Neural progenitor cell (in vitro differentiated cells): ENCODE measurements at regions not wholly inside any gene's neighbourhood (a gene's known extent, or its start where the extent isn't known, plus 50 kb on each side); places are given as distances from the start of the nearest gene placed in this dataset.

Source experiments
- DNase-seq: peaks from one replicate; pipeline ENCODE4 v3.0.0-alpha.2; 2016; ENCODE audit warnings: low spot score
- H2AFZ ChIP-seq: fragments of 200-600 bp; sonication (generic); replicated peaks from 2 replicates; pipeline ENCODE4 v1.6.1; 2016; ENCODE audit warnings: antibody characterized with exemption
- H3F3A ChIP-seq: fragments of 200-600 bp; sonication (generic); 2 replicates; pipeline ENCODE4 v1.6.1; 2016; ENCODE audit warnings: antibody characterized with exemption, low read depth
- H3K27ac ChIP-seq: fragments of 200-600 bp; sonication (generic); 2 replicates; pipeline ENCODE4 v1.5.1; 2016; ENCODE audit warnings: mild to moderate bottlenecking
- H3K27me3 ChIP-seq: fragments of 200-600 bp; sonication (generic); 2 replicates; pipeline ENCODE4 v1.6.1; 2016; ENCODE audit warnings: mild to moderate bottlenecking, moderate library complexity
- H3K36me3 ChIP-seq: fragments of 200-600 bp; sonication (generic); 2 replicates; pipeline ENCODE4 v1.5.1; 2016
- H3K4me1 ChIP-seq: fragments of 200-600 bp; sonication (generic); 2 replicates; pipeline ENCODE4 v1.6.1; 2016; ENCODE audit warnings: mixed run types
- H3K4me2 ChIP-seq: fragments of 200-600 bp; sonication (generic); 2 replicates; pipeline ENCODE4 v1.6.1; 2016
- H3K4me3 ChIP-seq: fragments of 200-600 bp; sonication (generic); 2 replicates; pipeline ENCODE4 v1.5.1; 2016
- H3K79me2 ChIP-seq: fragments of 200-600 bp; sonication (generic); 2 replicates; pipeline ENCODE4 v1.6.1; 2016; ENCODE audit warnings: low read depth
- H3K9ac ChIP-seq: fragments of 200-600 bp; sonication (generic); 2 replicates; pipeline ENCODE4 v1.6.1; 2016
- H3K9me3 ChIP-seq: fragments of 200-600 bp; sonication (generic); 2 replicates; pipeline ENCODE4 v1.5.1; 2016; ENCODE audit warnings: low read depth
- H4K20me1 ChIP-seq: fragments of 200-600 bp; sonication (generic); 2 replicates; pipeline ENCODE4 v1.6.1; 2016; ENCODE audit warnings: low read depth
- H3K27ac Mint-ChIP-seq: 3 replicates; pipeline ENCODE4 v1.8.0; 2021; ENCODE audit warnings: mixed read lengths
- H3K27me3 Mint-ChIP-seq: 2 replicates; pipeline ENCODE4 v1.8.0; 2022; ENCODE audit warnings: low read depth, mild to moderate bottlenecking, inconsistent platforms, moderate library complexity, mixed read lengths; ENCODE audit not compliant: insufficient read depth
- H3K36me3 Mint-ChIP-seq: 3 replicates; pipeline ENCODE4 v1.8.0; 2021; ENCODE audit warnings: mixed read lengths
- H3K4me1 Mint-ChIP-seq: 3 replicates; pipeline ENCODE4 v1.8.0; 2021; ENCODE audit warnings: mixed read lengths
- H3K4me3 Mint-ChIP-seq: 3 replicates; pipeline ENCODE4 v1.8.0; 2021; ENCODE audit warnings: mild to moderate bottlenecking, moderate library complexity, mixed read lengths
- H3K9me3 Mint-ChIP-seq: 3 replicates; pipeline ENCODE4 v1.8.0; 2020; ENCODE audit warnings: mixed read lengths
- EZH2 ChIP-seq: fragments of 200-600 bp; sonication (generic); IDR thresholded peaks from 2 replicates; pipeline ENCODE4 v1.6.1; 2017; ENCODE audit warnings: antibody characterized with exemption, mild to moderate bottlenecking, moderate library complexity
- EZH2phosphoT487 ChIP-seq: fragments of 200-600 bp; sonication (generic); IDR thresholded peaks from 2 replicates; pipeline ENCODE4 v1.6.1; 2017; ENCODE audit warnings: antibody characterized with exemption
- TF ChIP-seq, protein P1 (sequence below): fragments of 200-600 bp; sonication (generic); IDR thresholded peaks from 2 replicates; pipeline ENCODE4 v1.5.1; 2017; ENCODE audit warnings: antibody characterized with exemption, mild to moderate bottlenecking

DNA sequence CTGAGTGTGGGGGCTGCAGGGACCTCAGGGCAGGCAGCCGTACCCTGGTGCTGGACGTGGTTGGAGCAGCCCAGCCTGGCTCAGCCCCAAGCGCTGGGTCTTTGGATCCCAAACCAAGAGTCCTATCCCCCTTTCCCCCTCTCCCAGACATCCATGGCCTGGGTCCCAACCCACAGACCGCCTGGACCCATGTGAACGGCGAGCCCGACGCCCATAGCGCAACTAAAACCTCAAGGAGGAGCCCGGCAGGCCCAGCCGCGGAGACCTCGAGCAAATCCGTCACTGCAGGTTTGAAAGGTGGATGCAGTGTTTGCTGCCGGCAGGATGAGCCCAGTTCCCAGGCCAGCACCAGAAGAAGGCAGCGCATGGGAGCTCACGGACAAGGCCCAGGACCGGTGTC is 337.0 kb downstream of the BRD1 start:
- H3K9ac ChIP-seq, result no peak overlapping the region
- Mint-ChIP-seq H3K27me3 (peaks cover 3% of the 10 kb centered on the region), H3K27ac (no peak overlapping the region), H3K4me1 (peaks cover 6% of the 10 kb centered on the region), H3K36me3 (no peaks in the 10 kb centered on the region), H3K9me3 (no peaks in the 10 kb centered on the region), H3K4me3 (no peak overlapping the region)
- no peaks in the 10 kb centered on the region for H3K4me1 ChIP-seq
- no peaks in the 10 kb centered on the region for H4K20me1 ChIP-seq
- H2AFZ ChIP-seq, result no peak overlapping the region
- no peaks in the 10 kb centered on the region for H3K79me2 ChIP-seq
- no peak overlapping the region for H3K27ac ChIP-seq
- H3K9me3 ChIP-seq, result no peaks in the 10 kb centered on the region
- no peaks in the 10 kb centered on the region for H3K27me3 ChIP-seq
- no peak overlapping the region for H3K4me3 ChIP-seq
- no peaks in the 10 kb centered on the region for H3K36me3 ChIP-seq
- no peak for DNase-seq
- no peak overlapping the region for H3K4me2 ChIP-seq
- TF ChIP-seq EZH2 (no peak), EZH2phosphoT487 (no peak)
- TF ChIP-seq, protein P1, sequence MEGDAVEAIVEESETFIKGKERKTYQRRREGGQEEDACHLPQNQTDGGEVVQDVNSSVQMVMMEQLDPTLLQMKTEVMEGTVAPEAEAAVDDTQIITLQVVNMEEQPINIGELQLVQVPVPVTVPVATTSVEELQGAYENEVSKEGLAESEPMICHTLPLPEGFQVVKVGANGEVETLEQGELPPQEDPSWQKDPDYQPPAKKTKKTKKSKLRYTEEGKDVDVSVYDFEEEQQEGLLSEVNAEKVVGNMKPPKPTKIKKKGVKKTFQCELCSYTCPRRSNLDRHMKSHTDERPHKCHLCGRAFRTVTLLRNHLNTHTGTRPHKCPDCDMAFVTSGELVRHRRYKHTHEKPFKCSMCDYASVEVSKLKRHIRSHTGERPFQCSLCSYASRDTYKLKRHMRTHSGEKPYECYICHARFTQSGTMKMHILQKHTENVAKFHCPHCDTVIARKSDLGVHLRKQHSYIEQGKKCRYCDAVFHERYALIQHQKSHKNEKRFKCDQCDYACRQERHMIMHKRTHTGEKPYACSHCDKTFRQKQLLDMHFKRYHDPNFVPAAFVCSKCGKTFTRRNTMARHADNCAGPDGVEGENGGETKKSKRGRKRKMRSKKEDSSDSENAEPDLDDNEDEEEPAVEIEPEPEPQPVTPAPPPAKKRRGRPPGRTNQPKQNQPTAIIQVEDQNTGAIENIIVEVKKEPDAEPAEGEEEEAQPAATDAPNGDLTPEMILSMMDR, result no peak
- H3F3A ChIP-seq, result no peaks in the 10 kb centered on the region

DNA sequence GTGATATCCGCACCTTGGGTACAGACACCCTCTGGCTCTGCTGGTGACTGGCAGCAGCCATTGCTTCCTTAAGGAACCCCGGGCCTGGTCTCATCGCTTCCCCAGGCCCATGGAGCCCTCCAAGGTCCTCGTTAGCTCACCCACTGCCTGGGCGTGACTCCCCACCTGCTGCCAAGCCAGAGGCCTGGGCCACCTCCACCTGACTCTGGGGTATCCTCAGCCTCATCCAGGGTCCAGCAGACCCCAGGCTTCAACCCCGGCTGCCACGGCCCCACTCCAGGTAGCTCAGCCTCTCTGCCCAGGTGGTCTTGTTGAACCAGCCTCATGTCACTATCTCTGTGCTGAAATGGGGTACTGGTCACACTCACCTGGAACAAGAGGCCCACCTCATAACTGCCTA is 337.9 kb downstream of the BRD1 start:
- H3F3A ChIP-seq, result no peaks in the 10 kb centered on the region
- no peak overlapping the region for H2AFZ ChIP-seq
- no peaks in the 10 kb centered on the region for H3K36me3 Mint-ChIP-seq
- H4K20me1 ChIP-seq, result no peaks in the 10 kb centered on the region
- no peaks in the 10 kb centered on the region for H3K4me1 ChIP-seq
- peaks cover 6% of the 10 kb centered on the region for H3K4me1 Mint-ChIP-seq
- TF ChIP-seq, protein P1, result no peak
- TF ChIP-seq EZH2 (no peak), EZH2phosphoT487 (no peak)
- no peaks in the 10 kb centered on the region for H3K36me3 ChIP-seq
- H3K9me3 ChIP-seq, result no peaks in the 10 kb centered on the region
- H3K27ac ChIP-seq, result no peak overlapping the region
- H3K27me3 Mint-ChIP-seq, result peaks cover 4% of the 10 kb centered on the region
- H3K4me3 Mint-ChIP-seq, result no peak overlapping the region
- H3K4me2 ChIP-seq, result no peak overlapping the region
- no peak overlapping the region for H3K27ac Mint-ChIP-seq
- H3K9me3 Mint-ChIP-seq, result no peaks in the 10 kb centered on the region
- H3K9ac ChIP-seq, result no peak overlapping the region
- no peaks in the 10 kb centered on the region for H3K79me2 ChIP-seq
- no peaks in the 10 kb centered on the region for H3K27me3 ChIP-seq
- no peak overlapping the region for H3K4me3 ChIP-seq
- no peak for DNase-seq

GRCh38 chr22:49488943-49489342 is 338.7 kb downstream of the BRD1 start:
- no peaks in the 10 kb centered on the region for H3K4me1 ChIP-seq
- no peaks in the 10 kb centered on the region for H3K27me3 ChIP-seq
- TF ChIP-seq, protein P1, result no peak
- no peak for TF ChIP-seq EZH2phosphoT487
- TF ChIP-seq EZH2, result no peak
- H3K27ac Mint-ChIP-seq, result no peak overlapping the region
- H3K4me1 Mint-ChIP-seq, result peaks cover 6% of the 10 kb centered on the region
- no peak overlapping the region for H3K4me3 ChIP-seq
- H3K9me3 Mint-ChIP-seq, result no peaks in the 10 kb centered on the region
- H4K20me1 ChIP-seq, result no peaks in the 10 kb centered on the region
- no peak for DNase-seq
- no peak overlapping the region for H3K4me2 ChIP-seq
- no peak overlapping the region for H2AFZ ChIP-seq
- H3K36me3 ChIP-seq, result no peaks in the 10 kb centered on the region
- H3F3A ChIP-seq, result no peaks in the 10 kb centered on the region
- no peaks in the 10 kb centered on the region for H3K79me2 ChIP-seq
- no peak overlapping the region for H3K27ac ChIP-seq
- H3K9me3 ChIP-seq, result no peaks in the 10 kb centered on the region
- no peaks in the 10 kb centered on the region for H3K36me3 Mint-ChIP-seq
- no peak overlapping the region for H3K4me3 Mint-ChIP-seq
- peaks cover 11% of the 10 kb centered on the region for H3K27me3 Mint-ChIP-seq
- no peak overlapping the region for H3K9ac ChIP-seq
